ENCODE measurements at regions not wholly inside any gene's neighbourhood (a gene's known extent, or its start where the extent isn't known, plus 50 kb on each side); places are given as distances from the start of the nearest gene placed in this dataset.
A peak's percentile ranks its signal among the peaks of the same experiment; 100 is the strongest.

- intact Hi-C loops (cut with DNase I), result no loop called here
- DNase-seq (ENCODE audit: low spot score), result no peak
Measured at GRCh38 chr10:3693022-3693697, 91.8 kb downstream of the KLF6 start.

GRCh38 chr10:3692387-3692999 lies 92.5 kb downstream of the KLF6 start:
- intact Hi-C loops (cut with DNase I), result no loop called here
- DNase-seq (ENCODE audit: low spot score), result no peak

GRCh38 chr10:3691482-3691881 lies 93.5 kb downstream of the KLF6 start:
- intact Hi-C loops (cut with DNase I), result no loop called here
- DNase-seq (ENCODE audit: low spot score), result no peak

- DNase-seq (ENCODE audit: low spot score), result no peak
- intact Hi-C loops (cut with DNase I), result no loop called here
Measured at GRCh38 chr10:3689871-3690510, 95.0 kb downstream of the KLF6 start.

- intact Hi-C loops (cut with DNase I), result no loop called here
Measured at GRCh38 chr10:3687510-3688081, 97.4 kb downstream of the KLF6 start.

GRCh38 chr10:3685384-3685783 lies 99.6 kb downstream of the KLF6 start:
- DNase-seq (ENCODE audit: low spot score), result no peak

More at GRCh38 chr10:3687510-3688081, 97.4 kb downstream of the KLF6 start:
- no peak for DNase-seq (ENCODE audit: low spot score)

GRCh38 chr10:3684891-3685290 lies 100.1 kb downstream of the KLF6 start:
- intact Hi-C loops (cut with DNase I), result no loop called here
- no peak for DNase-seq (ENCODE audit: low spot score)

More at GRCh38 chr10:3685384-3685783, 99.6 kb downstream of the KLF6 start:
- intact Hi-C loops (cut with DNase I), result no loop called here

- no peak for DNase-seq (ENCODE audit: low spot score)
- intact Hi-C loops (cut with DNase I), result no loop called here
Measured at GRCh38 chr10:3683560-3683959, 101.4 kb downstream of the KLF6 start.

DNA sequence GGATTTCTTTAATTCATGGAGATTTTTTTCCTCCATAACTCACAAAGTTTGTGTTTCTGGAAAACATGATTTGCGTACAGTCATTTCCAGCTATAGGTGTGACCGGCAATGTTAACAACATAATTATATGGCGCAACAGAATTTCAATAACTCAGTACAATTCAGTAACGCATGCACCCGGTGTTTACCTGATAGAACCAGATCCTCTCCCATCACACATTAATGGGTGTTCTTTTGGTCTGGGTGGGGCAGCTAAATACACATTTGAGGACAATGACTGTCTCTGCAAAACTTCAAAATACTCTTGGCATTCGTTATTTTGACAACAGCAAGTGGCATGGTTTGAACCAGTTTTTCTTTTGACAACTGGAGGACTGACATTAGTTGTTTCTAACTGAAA lies 102.3 kb downstream of the KLF6 start:
- DNase-seq (ENCODE audit: low spot score), result no peak
- intact Hi-C loops (cut with DNase I), result no loop called here

- intact Hi-C loops (cut with DNase I), result no loop called here
Measured at GRCh38 chr10:3681642-3682554, 103.1 kb downstream of the KLF6 start.

DNA sequence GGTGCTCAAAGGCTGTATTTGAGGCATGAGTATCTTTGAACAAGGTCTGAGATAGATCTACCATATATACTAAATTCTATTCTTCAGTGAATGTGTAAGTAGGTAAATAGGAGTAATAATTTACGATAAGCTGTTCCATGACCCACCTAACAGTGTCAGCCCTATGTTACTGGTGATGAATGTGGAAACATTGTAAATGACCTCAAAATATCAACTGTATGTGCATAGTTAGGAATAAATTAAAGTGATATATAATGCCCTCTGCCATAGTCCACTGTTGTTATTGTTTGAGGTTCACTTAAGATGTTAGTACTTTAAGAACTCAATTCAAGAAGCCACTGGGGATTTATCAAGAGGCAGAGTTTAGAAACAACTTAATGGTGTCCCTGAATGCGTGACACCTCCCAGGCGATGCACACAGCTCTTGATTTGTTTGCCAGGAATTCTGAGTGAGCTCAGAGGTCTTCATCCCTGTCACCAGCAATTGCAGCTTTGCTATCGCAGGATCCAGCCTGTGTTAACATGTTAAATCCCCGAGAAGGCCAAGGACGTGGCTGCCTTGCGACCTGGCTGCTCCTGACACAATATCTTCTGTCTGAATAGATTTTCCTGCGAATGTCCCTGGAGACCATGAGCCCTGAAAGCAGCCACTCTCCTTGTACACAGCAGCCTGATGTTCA lies 104.9 kb downstream of the KLF6 start:
- DNase-seq (ENCODE audit: low spot score), result no peak

More at GRCh38 chr10:3681642-3682554, 103.1 kb downstream of the KLF6 start:
- no peak for DNase-seq (ENCODE audit: low spot score)

DNA sequence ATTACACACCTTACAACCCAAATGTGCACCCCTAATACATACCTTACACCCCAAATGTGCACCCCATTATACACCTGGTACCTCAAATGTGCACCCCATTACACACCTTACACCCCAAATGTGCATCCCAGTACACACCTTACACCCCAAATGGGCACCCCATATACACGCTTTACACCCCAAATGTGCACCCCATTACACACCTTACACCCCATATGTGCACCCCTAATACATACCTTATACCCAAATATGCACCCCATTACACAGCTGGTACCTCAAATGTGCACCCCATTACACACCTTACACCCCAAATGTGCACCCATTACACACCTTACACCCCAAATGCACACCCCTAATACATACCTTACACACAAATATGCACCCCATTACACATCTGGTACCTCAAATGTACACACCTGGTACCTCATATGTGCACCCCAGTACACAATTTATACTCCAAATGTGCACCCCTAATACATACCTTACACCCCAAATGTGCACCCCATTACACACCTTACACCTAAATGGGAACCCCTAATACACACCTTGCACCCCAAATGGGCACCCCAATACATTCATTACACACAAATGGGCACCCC lies 106.3 kb downstream of the KLF6 start:
- intact Hi-C loops (cut with DNase I), result no loop called here
- DNase-seq (ENCODE audit: low spot score), result no peak

More for the DNA sequence above, 104.9 kb downstream of the KLF6 start:
- intact Hi-C loops (cut with DNase I), result no loop called here

- intact Hi-C loops (cut with DNase I), result no loop called here
- no peak for DNase-seq (ENCODE audit: low spot score)
Measured at GRCh38 chr10:3676564-3676963, 108.4 kb downstream of the KLF6 start.

- no peak for DNase-seq (ENCODE audit: low spot score)
- intact Hi-C loops (cut with DNase I), result no loop called here
Measured at GRCh38 chr10:3672220-3672619, 112.8 kb downstream of the KLF6 start.

- DNase-seq (ENCODE audit: low spot score), result no peak
- intact Hi-C loops (cut with DNase I), result no loop called here
Measured at GRCh38 chr10:3671386-3671955, 113.5 kb downstream of the KLF6 start.

DNA sequence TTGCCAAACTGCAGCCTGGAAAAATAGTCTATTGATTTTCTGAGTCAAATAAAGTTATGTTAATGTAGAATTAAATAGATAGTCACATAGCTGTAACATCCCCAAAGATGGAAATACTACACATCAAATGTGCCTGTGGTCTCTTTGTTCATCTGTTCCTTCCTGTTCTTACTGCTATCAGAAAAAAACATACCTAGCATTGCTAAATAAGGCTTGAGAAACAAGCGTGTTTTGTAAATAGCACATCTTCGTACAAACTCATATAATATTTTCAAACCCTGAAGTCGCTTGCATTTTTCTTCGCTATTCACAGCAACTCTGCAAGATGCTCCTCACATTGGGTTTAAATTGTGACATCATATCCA lies 116.1 kb downstream of the KLF6 start:
- no peak for DNase-seq (ENCODE audit: low spot score)
- intact Hi-C loops (cut with DNase I), result no loop called here

DNA sequence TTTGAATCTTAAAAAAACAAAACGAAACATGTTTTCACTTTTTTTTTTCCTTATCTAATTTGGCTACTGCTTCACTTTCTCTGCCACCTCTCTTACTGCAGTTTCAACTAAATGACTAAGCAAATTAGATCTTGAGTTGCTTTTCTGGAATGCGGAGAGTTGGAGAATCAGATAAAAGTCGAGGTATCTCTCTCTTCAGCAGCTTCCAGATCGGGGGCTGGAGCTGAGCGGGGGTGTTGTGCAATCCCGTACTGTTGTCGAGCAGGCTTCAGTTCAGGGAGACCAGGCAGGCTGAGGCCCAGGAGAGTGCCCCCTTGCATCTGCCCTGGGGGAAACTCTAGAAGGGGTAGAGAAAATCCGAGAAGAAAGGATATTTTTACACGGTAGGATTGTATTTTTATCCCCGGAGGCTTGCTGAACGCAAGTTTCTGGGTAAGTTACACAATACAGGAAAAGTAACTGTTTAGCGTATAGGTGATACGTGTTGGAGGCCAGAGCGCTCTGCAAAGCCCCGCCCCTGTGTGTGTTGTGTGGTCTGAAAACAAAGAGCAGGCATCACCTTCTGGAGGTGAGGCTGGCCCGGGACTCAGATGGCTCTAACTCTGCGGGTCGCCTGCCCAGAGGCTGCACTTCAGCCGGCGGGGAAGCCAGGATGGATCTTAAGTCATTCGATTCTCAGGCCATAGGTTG lies 116.6 kb downstream of the KLF6 start:
- DNase-seq (ENCODE audit: low spot score), result peak; percentile 80
- intact Hi-C loops (cut with DNase I), result no loop called here
